Mesendoderm (in vitro differentiated cells): ENCODE measurements at regions not wholly inside any gene's neighbourhood (a gene's known extent, or its start where the extent isn't known, plus 50 kb on each side); places are given as distances from the start of the nearest gene placed in this dataset.
"Not testable (repeated sequence)": the region's sequence is repeated elsewhere in the genome, so short reads cannot be mapped to it uniquely, and the experiment has no call there.

Experiments
- DNase-seq: peaks from one replicate; pipeline ENCODE4 v3.0.0; 2013
- H2AK5ac ChIP-seq: 2 replicates; pipeline ENCODE4 v1.6.1; 2013; ENCODE audit warnings: low read length, inconsistent platforms
- H2BK120ac ChIP-seq: 2 replicates; pipeline ENCODE4 v1.6.1; 2013; ENCODE audit warnings: low read depth, mild to moderate bottlenecking, low read length, moderate library complexity, mixed read lengths
- H2BK15ac ChIP-seq: replicated peaks from 2 replicates; pipeline ENCODE4 v1.6.1; 2013; ENCODE audit warnings: low read depth, mild to moderate bottlenecking, moderate library complexity
- H2BK5ac ChIP-seq: 2 replicates; pipeline ENCODE4 v1.6.1; 2013; ENCODE audit warnings: low read length, inconsistent platforms
- H3K18ac ChIP-seq: 2 replicates; pipeline ENCODE4 v1.6.1; 2013; ENCODE audit warnings: mild to moderate bottlenecking, low read length, mixed read lengths
- H3K23ac ChIP-seq: one replicate; pipeline ENCODE4 v1.6.1; 2013; ENCODE audit warnings: low read length
- H3K27ac ChIP-seq: 2 replicates; pipeline ENCODE4 v1.5.1; 2013; ENCODE audit warnings: low read depth, mild to moderate bottlenecking, inconsistent platforms, low read length, moderate library complexity
- H3K27me3 ChIP-seq: 2 replicates; pipeline ENCODE4 v1.6.1; 2013; ENCODE audit warnings: low read length, control low read depth, mild to moderate bottlenecking, inconsistent platforms; ENCODE audit not compliant: insufficient read depth, poor library complexity
- H3K36me3 ChIP-seq: 2 replicates; pipeline ENCODE4 v1.6.1; 2013; ENCODE audit warnings: low read length, inconsistent platforms; ENCODE audit not compliant: control insufficient read depth, insufficient read depth
- H3K4ac ChIP-seq: one replicate; pipeline ENCODE4 v1.6.1; 2013; ENCODE audit warnings: low read depth, mild to moderate bottlenecking, low read length, moderate library complexity
- H3K4me1 ChIP-seq: 2 replicates; pipeline ENCODE4 v1.6.1; 2013; ENCODE audit warnings: low read depth, low read length, inconsistent platforms; ENCODE audit not compliant: control insufficient read depth
- H3K4me2 ChIP-seq: 2 replicates; pipeline ENCODE4 v1.6.1; 2013; ENCODE audit warnings: low read length
- H3K4me3 ChIP-seq: 2 replicates; pipeline ENCODE4 v1.5.1; 2013; ENCODE audit warnings: mild to moderate bottlenecking, low read length
- H3K56ac ChIP-seq: one replicate; pipeline ENCODE4 v1.6.1; 2013; ENCODE audit warnings: low read length
- H3K79me1 ChIP-seq: 2 replicates; pipeline ENCODE4 v1.6.1; 2013; ENCODE audit warnings: low read length, inconsistent platforms
- H3K79me2 ChIP-seq: 2 replicates; pipeline ENCODE4 v1.6.1; 2013; ENCODE audit warnings: mild to moderate bottlenecking, low read length; ENCODE audit not compliant: control insufficient read depth, insufficient read depth
- H3K9ac ChIP-seq: 2 replicates; pipeline ENCODE4 v1.6.1; 2013; ENCODE audit warnings: low read length, inconsistent platforms
- H4K5ac ChIP-seq: one replicate; pipeline ENCODE4 v1.6.1; 2013; ENCODE audit warnings: low read length
- H4K8ac ChIP-seq: one replicate; pipeline ENCODE4 v1.6.1; 2013; ENCODE audit warnings: low read depth, mild to moderate bottlenecking, control low read depth, low read length, moderate library complexity
- WGBS: extraction: QIAGEN DNeasy Blood & Tissue Kit; methylation state at CpG from one replicate; pipeline ENCODE4 v1.1.7; 2013; ENCODE audit warnings: low lambda C conversion rate, missing lambda C conversion rate; ENCODE audit not compliant: insufficient coverage; ENCODE audit errors: extremely low coverage; 5-methylcytosine and 5-hydroxymethylcytosine counted together

DNA sequence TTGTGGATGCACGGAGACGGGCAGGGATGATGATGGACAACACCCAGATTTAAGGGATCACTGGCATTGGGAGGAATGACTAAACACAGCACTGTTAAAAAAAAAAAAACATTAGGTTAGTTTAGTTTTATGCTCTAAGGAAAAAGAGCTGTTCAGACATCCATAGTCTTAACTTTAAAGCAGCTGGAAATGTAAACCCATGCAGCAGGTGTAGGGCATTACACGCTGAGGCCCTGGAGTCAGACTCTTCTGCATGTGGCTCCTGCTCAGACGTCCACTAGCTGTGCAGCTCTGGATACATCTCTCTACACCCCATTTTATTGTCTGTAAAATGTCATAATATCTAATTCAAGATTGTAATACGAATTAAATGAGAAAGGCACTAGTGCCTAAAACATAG, 191.8 kb upstream of the RASGRP1 start:
- H2AK5ac ChIP-seq: no peak overlapping the region
- no peak overlapping the region for H3K9ac ChIP-seq
- H3K27ac ChIP-seq: no peak overlapping the region
- no peaks in the 10 kb centered on the region for H3K4me1 ChIP-seq
- no peaks in the 10 kb centered on the region for H3K79me1 ChIP-seq
- H3K4me3 ChIP-seq: no peak overlapping the region
- no peak overlapping the region for H3K23ac ChIP-seq
- H3K56ac ChIP-seq: no peak overlapping the region
- H4K8ac ChIP-seq: no peak overlapping the region
- no peak overlapping the region for H3K4me2 ChIP-seq
- WGBS: no CpG with 5 or more reads among the region's 5 CpGs
- no peaks in the 10 kb centered on the region for H3K27me3 ChIP-seq
- H3K36me3 ChIP-seq: no peaks in the 10 kb centered on the region
- H3K18ac ChIP-seq: no peak overlapping the region
- H3K79me2 ChIP-seq: no peaks in the 10 kb centered on the region
- H3K4ac ChIP-seq: no peak overlapping the region
- H2BK120ac ChIP-seq: no peak overlapping the region
- no peak overlapping the region for H2BK15ac ChIP-seq
- no peak for DNase-seq
- no peak overlapping the region for H2BK5ac ChIP-seq
- no peak overlapping the region for H4K5ac ChIP-seq

DNA sequence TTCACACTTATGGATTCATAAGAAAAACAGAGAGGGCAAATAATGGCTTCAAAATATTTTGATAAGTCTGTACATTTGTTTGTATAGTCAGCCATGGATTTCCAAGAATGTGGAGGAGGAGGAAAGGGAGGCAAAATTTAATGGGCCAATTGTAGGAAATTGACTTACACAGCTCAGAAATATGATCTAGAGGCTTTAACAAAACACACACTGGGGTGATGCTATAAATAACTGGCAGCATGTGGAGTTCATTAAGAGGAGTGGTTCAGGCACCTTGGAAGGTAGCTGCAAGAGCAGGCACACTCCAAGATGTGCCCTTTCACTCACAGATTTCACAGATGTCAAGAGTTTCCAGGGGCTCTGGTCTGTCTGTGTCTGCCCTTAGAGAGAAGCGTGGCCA, 193.4 kb upstream of the RASGRP1 start:
- Histone ChIP-seq H2BK5ac (no peak overlapping the region), H3K4me2 (no peak overlapping the region), H3K23ac (no peak overlapping the region), H3K4me1 (no peaks in the 10 kb centered on the region), H3K36me3 (no peaks in the 10 kb centered on the region), H4K5ac (no peak overlapping the region), H2BK15ac (no peak overlapping the region), H3K4ac (no peak overlapping the region), H3K18ac (no peak overlapping the region), H3K79me1 (no peaks in the 10 kb centered on the region), H2BK120ac (no peak overlapping the region), H4K8ac (no peak overlapping the region), H3K4me3 (no peak overlapping the region), H3K27ac (no peak overlapping the region), H2AK5ac (no peak overlapping the region), H3K56ac (no peak overlapping the region), H3K9ac (no peak overlapping the region), H3K79me2 (no peaks in the 10 kb centered on the region), H3K27me3 (no peaks in the 10 kb centered on the region)
- WGBS: no CpG with 5 or more reads among the region's 1 CpG
- no peak for DNase-seq

DNA sequence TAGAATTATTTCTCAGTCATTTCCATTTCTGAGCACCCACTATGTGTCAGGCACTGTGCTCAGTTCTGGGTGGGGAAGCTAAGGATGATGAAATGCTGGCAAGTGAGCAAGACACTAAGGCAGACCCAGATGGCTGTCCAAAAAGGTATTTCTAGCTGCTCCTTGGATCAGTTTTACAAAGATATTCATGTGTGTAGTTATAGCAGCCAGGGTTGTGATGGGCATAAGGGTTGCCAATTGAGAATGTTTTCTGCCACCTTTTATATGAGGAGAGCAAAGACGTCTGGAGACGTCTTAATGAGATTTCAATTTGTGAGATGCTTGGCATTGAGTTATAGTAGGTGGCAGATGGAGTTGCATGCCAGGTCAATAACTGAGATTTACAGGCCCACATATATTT, 197.1 kb upstream of the RASGRP1 start:
- Histone ChIP-seq H3K79me2 (no peaks in the 10 kb centered on the region), H3K27me3 (no peaks in the 10 kb centered on the region), H3K9ac (no peak overlapping the region), H2BK120ac (no peak overlapping the region), H3K23ac (no peak overlapping the region), H3K56ac (no peak overlapping the region), H3K79me1 (no peaks in the 10 kb centered on the region), H4K5ac (no peak overlapping the region), H2AK5ac (no peak overlapping the region), H3K4me2 (no peak overlapping the region), H2BK15ac (no peak overlapping the region), H3K4ac (no peak overlapping the region), H3K18ac (no peak overlapping the region), H2BK5ac (no peak overlapping the region), H3K36me3 (no peaks in the 10 kb centered on the region), H3K27ac (no peak overlapping the region), H3K4me3 (no peak overlapping the region), H3K4me1 (no peaks in the 10 kb centered on the region), H4K8ac (no peak overlapping the region)
- DNase-seq: no peak
- no CpG with 5 or more reads among the region's 2 CpGs for WGBS

DNA sequence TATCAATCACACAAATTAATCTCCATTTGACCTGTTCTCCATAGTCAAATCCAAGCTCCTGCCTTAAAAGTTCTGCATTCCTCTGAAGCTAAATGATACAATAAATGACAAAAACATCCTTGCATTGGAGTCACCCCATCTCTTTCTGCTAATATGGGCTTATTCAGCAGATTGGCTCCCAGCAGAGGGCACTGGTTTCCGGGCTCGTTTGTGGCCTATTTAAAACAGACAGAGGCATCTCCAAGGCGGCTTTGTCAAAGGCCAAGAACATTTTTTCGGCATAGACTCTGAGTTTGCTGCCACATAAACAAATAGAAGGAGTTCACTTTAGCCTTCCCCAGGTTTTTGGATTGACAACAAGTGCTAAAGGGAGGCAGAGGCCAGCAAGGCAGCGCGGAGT, 204.4 kb upstream of the RASGRP1 start:
- Histone ChIP-seq H3K27me3 (no peaks in the 10 kb centered on the region), H2BK120ac (no peak overlapping the region), H3K4me3 (no peak overlapping the region), H3K27ac (no peak overlapping the region), H4K5ac (no peak overlapping the region), H3K4me2 (no peak overlapping the region), H2BK5ac (no peak overlapping the region), H4K8ac (no peak overlapping the region), H3K79me1 (no peaks in the 10 kb centered on the region), H3K4ac (no peak overlapping the region), H3K79me2 (no peaks in the 10 kb centered on the region), H3K18ac (no peak overlapping the region), H3K56ac (no peak overlapping the region), H3K23ac (no peak overlapping the region), H3K9ac (no peak overlapping the region), H3K36me3 (no peaks in the 10 kb centered on the region), H2AK5ac (no peak overlapping the region), H2BK15ac (no peak overlapping the region), H3K4me1 (no peaks in the 10 kb centered on the region)
- peak; percentile 46 for DNase-seq
- no CpG with 5 or more reads among the region's 6 CpGs for WGBS

DNA sequence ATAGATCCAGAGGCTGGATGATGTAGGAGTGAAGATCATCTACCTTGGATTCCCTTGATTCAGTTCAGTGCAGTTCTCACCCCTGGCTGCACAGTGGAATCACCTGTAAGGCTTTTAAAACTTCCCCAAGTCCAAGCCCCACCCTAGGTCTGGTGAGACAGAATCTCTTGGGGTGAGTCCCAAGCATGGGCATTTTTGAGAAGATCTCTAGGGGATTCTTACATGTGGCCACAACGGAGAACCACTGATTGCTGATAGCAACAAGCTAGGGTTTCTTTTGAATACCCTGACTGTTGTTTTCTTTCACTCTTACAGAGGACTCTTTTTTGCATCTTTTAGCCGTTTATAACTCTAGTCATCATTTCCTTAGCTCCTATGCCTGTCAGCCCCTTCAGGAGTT, 204.9 kb upstream of the RASGRP1 start:
- Histone ChIP-seq H3K4me2 (no peak overlapping the region), H2AK5ac (no peak overlapping the region), H4K5ac (no peak overlapping the region), H3K79me1 (no peaks in the 10 kb centered on the region), H2BK5ac (no peak overlapping the region), H3K9ac (no peak overlapping the region), H3K23ac (no peak overlapping the region), H3K4ac (no peak overlapping the region), H3K27me3 (no peaks in the 10 kb centered on the region), H3K18ac (no peak overlapping the region), H4K8ac (no peak overlapping the region), H2BK120ac (no peak overlapping the region), H3K4me3 (no peak overlapping the region), H2BK15ac (no peak overlapping the region), H3K27ac (no peak overlapping the region), H3K36me3 (no peaks in the 10 kb centered on the region), H3K4me1 (no peaks in the 10 kb centered on the region), H3K56ac (no peak overlapping the region), H3K79me2 (no peaks in the 10 kb centered on the region)
- no peak for DNase-seq
- WGBS: no CpG with 5 or more reads among the region's 2 CpGs

DNA sequence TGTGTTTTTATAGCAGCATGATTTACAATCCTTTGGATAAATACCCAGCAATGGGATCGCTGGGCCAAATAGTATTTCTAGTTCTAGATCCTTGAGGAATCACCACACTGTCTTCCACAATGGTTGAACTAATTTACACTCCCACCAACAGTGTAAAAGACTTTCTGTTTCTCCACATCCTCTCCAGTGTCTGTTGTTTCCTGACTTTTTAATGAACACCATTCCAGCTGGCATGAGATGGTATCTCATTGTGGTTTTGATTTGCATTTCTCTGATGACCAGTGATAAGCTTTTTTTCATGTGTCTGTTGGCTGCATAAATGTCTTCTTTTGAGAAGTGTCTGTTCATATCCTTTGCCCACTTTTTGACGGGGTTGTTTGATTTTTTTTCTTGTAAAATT, 209.5 kb upstream of the RASGRP1 start:
- not testable (repeated sequence) for H3K18ac ChIP-seq, H2BK5ac ChIP-seq, H2BK15ac ChIP-seq, H3K9ac ChIP-seq, H3K4me1 ChIP-seq, H3K4ac ChIP-seq, H3K27ac ChIP-seq, H3K23ac ChIP-seq, H2AK5ac ChIP-seq, H3K4me2 ChIP-seq, H3K27me3 ChIP-seq, H3K79me2 ChIP-seq, H3K79me1 ChIP-seq, H3K4me3 ChIP-seq, H3K36me3 ChIP-seq, DNase-seq, H4K8ac ChIP-seq, H3K56ac ChIP-seq, H2BK120ac ChIP-seq, H4K5ac ChIP-seq
- no CpG with 5 or more reads among the region's 2 CpGs for WGBS
